Small intestine (tissue), 7 donors: ENCODE measurements at regions not wholly inside any gene's neighbourhood (a gene's known extent, or its start where the extent isn't known, plus 50 kb on each side); places are given as distances from the start of the nearest gene placed in this dataset.

ENCODE experiments used
- DNase-seq, 2 donors: peaks; one replicate each; pipeline versions ENCODE4 v3.0.0 to v3.0.0-alpha.2; 2013
- FAIRE-seq: peaks from 2 replicates; lab custom pipeline; 2012; peaks lifted over from hg19 to GRCh38; lab: Jason Lieb, UNC
- H3K27ac ChIP-seq, 3 donors: one replicate each; pipeline ENCODE4 v1.5.1; 2013; ENCODE audit warnings: low read length in 2 of 3, mild to moderate bottlenecking in 2 of 3, control low read depth in 1 of 3, inconsistent platforms in 1 of 3, low read depth in 1 of 3, moderate library complexity in 1 of 3
- H3K27me3 ChIP-seq, 3 donors: one replicate each; pipeline ENCODE4 v1.6.1; 2013; ENCODE audit warnings: low read length in 3 of 3, inconsistent platforms in 1 of 3; ENCODE audit not compliant: control insufficient read depth in 3 of 3, insufficient read depth in 3 of 3
- H3K36me3 ChIP-seq, 3 donors: one replicate each; pipeline ENCODE4 v1.6.1; 2013; ENCODE audit warnings: low read length in 3 of 3, inconsistent platforms in 1 of 3, low read depth in 1 of 3, mild to moderate bottlenecking in 1 of 3, moderate library complexity in 1 of 3; ENCODE audit not compliant: control insufficient read depth in 3 of 3, insufficient read depth in 2 of 3
- H3K4me1 ChIP-seq, 3 donors: one replicate each; pipeline ENCODE4 v1.6.1; 2013; ENCODE audit warnings: low read length in 2 of 3, inconsistent platforms in 1 of 3, low read depth in 1 of 3, mild to moderate bottlenecking in 1 of 3, moderate library complexity in 1 of 3; ENCODE audit not compliant: control insufficient read depth in 3 of 3, insufficient read depth in 2 of 3
- H3K4me3 ChIP-seq, 3 donors: one replicate each; pipeline ENCODE4 v1.5.1; 2013; ENCODE audit warnings: low read length in 3 of 3, control low read depth in 1 of 3, inconsistent platforms in 1 of 3, low read depth in 1 of 3, mild to moderate bottlenecking in 1 of 3, moderate library complexity in 1 of 3
- H3K9me3 ChIP-seq, 2 donors: one replicate each; pipeline ENCODE4 v1.6.1; 2013; ENCODE audit warnings: low read depth in 1 of 2, low read length in 1 of 2; ENCODE audit not compliant: control insufficient read depth in 2 of 2, insufficient read depth in 1 of 2
- WGBS, 3 donors: extraction: QIAGEN DNeasy Blood & Tissue Kit; methylation state at CpG; one replicate each; pipeline ENCODE4 v1.1.7; 2013; 5-methylcytosine and 5-hydroxymethylcytosine counted together
- donor health status: healthy with polysubstance abuse.
- donor health status: control.
- donor health status: control.
- donor health status: Bipolar disorder and iron deficiency.
- donor health status: healthy.

GRCh38 chr18:61748004-61748403 is 144.8 kb downstream of the RNF152 start:
- no peaks in the 10 kb centered on the region for H3K9me3 ChIP-seq
- peaks cover 0 to 8% (median 0%) of the 10 kb centered on the region in 3 donors for H3K4me1 ChIP-seq
- peak overlapping the region in 1 of 3 donors; percentile 3 for H3K27ac ChIP-seq
- H3K4me3 ChIP-seq = no peak overlapping the region
- FAIRE-seq (no peak), DNase-seq (no peak)
- no peaks in the 10 kb centered on the region for H3K27me3 ChIP-seq
- 74 to 89% (median 78%) methylated on average over 10 of the region's 10 CpGs for WGBS, 3 donors
- no peaks in the 10 kb centered on the region for H3K36me3 ChIP-seq

DNA sequence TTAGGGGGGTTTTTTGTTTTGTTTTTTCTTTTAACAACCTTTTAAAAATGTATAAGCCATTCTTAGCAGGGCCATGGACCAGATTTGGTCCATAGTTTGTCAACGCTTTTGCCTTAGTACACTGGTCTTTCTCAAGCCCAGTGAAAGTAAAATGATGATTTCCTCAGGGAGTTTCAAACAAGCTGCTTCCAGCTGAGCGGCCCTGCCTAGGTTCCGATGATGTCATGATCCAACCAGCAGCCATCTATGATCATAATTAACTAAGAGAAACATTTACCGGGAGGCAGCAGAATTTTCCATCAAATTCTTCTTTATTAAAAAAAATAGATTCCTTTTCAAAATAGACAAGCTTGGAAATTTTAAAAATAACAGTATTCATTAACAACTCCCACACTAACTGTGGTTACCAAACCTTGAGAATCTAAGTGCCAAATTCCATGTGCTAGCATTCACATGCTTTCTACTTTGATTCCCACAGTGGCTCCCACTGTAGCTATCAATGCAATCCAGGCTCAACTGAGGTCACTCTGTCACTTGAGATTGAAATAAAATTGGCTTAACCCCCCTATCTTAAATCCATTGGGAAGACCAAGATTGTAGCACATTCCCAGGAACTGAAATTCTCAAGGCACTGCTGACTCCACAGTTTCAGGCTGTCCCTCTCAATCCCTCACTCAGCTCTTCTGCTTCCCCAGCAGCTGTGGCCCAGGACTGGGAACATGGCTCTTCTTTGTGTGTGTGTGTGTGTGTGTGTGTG is 148.9 kb downstream of the RNF152 start:
- no peaks in the 10 kb centered on the region for H3K27me3 ChIP-seq
- no peak overlapping the region for H3K4me3 ChIP-seq
- DNase-seq (no peak), FAIRE-seq (no peak)
- no peaks in the 10 kb centered on the region for H3K9me3 ChIP-seq
- H3K4me1 ChIP-seq = peaks cover under 1 to 9% (median under 1%) of the 10 kb centered on the region in 3 donors
- 72 to 91% (median 85%) methylated on average over 4 of the region's 4 CpGs for WGBS, 3 donors
- no peaks in the 10 kb centered on the region for H3K36me3 ChIP-seq
- no peak overlapping the region for H3K27ac ChIP-seq

DNA sequence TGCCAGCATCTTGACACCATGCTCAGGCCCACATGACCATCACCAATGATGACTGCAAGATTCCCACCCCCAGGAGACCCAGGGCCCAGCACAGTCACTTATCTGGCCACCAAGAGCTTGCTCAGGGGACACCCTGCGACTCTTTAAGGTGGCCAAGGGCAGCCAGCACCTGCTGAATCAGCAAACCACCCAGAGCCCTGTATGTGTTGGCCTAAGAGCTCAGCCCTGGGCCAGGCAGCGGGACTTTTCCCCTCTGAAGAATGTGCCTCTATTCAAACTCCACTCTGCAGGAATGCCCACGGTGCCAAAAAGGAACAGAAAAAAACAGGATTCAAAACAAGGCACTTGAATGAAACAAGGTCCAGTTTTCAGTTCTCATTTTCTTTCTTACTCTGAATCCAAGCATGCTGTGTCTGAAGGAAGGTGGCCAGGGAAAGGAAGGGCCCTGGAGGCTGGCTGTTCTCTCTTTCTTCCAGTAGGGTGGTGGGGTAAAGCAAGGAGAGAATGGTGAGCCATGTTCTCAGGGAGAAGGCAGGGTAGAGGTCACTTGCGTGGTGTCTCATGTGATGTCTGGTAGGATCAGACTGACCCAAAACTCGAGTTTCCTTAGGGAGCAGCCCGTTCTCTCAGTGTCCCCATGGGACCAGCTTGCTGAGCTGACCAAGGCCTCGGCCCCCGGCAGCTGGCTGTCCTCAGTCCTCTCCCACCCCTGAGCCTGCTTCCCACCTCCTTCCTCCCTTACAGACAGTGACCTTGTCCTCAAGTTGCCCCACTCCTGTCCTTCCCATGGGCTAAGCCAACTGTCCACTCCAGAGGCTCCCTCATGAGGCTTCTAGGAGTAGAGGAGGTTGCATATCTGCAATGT is 150.0 kb downstream of the RNF152 start:
- FAIRE-seq = no peak
- Histone ChIP-seq H3K9me3 (no peaks in the 10 kb centered on the region), H3K27ac (peak overlapping the region in 1 of 3 donors; percentile 8), H3K4me3 (no peak overlapping the region), H3K27me3 (no peaks in the 10 kb centered on the region), H3K36me3 (no peaks in the 10 kb centered on the region), H3K4me1 (peaks cover 2 to 11% (median 4%) of the 10 kb centered on the region in 3 donors)
- DNase-seq = no peak
- 84 to 89% (median 86%) methylated on average over 8 of the region's 8 CpGs for WGBS, 3 donors

DNA sequence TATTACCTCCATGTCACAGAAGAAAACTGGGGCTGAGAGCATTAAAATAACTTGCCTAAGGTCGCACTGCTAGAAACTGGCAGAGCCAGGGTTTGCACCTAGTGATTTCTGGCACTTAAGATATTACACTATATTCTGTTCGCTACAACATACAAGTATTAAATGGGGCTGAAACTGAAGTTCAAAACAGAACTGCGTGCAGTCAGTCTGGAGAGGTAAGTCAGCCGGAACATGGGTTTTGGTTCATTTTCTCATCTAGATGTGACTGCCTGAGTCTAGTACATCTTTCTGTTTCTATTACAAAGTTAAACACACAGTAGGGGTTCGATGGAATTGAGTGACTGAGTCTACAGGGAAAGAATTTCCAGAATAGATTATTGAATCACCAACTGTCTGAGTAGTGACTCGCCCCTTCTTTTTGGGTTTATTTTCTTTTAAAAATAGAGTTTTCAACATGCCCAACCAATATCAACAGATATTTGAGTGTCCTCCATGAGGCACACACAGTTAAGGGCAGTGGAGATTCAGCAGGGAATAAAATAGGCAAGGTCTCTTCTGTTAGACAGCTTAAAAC is 150.8 kb downstream of the RNF152 start:
- DNase-seq (no peak), FAIRE-seq (no peak)
- H3K4me1 ChIP-seq = peaks cover 2 to 13% (median 6%) of the 10 kb centered on the region in 3 donors
- H3K27ac ChIP-seq = peak overlapping the region in 1 of 3 donors; percentile 8
- 55 to 76% (median 74%) methylated on average over 6 of the region's 6 CpGs for WGBS, 3 donors
- no peaks in the 10 kb centered on the region for H3K27me3 ChIP-seq
- H3K4me3 ChIP-seq = no peak overlapping the region
- H3K9me3 ChIP-seq = no peaks in the 10 kb centered on the region
- H3K36me3 ChIP-seq = no peaks in the 10 kb centered on the region

- Histone ChIP-seq H3K27me3 (no peaks in the 10 kb centered on the region), H3K4me1 (peaks cover 13 to 38% (median 15%) of the 10 kb centered on the region in 3 donors), H3K36me3 (no peaks in the 10 kb centered on the region), H3K4me3 (no peak overlapping the region), H3K9me3 (no peaks in the 10 kb centered on the region), H3K27ac (peak overlapping the region in 2 of 3 donors; percentile 44 to 55)
- DNase-seq = peak; percentile 55 to 65
- WGBS, 3 donors = 58 to 60% (median 60%) methylated on average over 3 of the region's 3 CpGs
- no peak for FAIRE-seq
Measured at GRCh38 chr18:61738488-61738887, 154.3 kb downstream of the RNF152 start.

DNA sequence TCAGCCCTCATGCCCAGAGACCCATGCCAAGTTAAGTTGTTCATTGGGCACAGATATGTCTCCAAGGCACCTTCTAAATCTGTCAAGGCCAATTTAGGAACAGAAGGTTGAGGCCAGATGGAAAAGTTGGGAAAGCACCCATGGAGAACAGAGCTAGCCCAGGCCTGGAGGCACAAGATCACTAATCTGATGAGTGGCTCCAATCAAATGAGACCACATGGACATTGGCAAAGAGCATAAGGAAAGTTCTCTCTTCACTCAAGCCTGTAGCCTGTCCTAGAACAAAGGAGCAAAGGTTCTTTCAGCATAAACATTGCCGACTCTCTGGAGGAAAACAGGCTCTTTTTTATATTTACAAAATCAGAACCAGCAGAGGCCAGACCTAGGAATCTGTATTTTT is 154.8 kb downstream of the RNF152 start:
- H3K36me3 ChIP-seq = no peaks in the 10 kb centered on the region
- 15 to 50% (median 42%) methylated on average over 1 of the region's 1 CpG for WGBS, 3 donors
- no peaks in the 10 kb centered on the region for H3K27me3 ChIP-seq
- no peaks in the 10 kb centered on the region for H3K9me3 ChIP-seq
- no peak overlapping the region for H3K4me3 ChIP-seq
- DNase-seq (peak in 1 of 2 donors; percentile 66), FAIRE-seq (no peak)
- peaks cover 15 to 38% (median 18%) of the 10 kb centered on the region in 3 donors for H3K4me1 ChIP-seq
- peak overlapping the region in 1 of 3 donors; percentile 61 for H3K27ac ChIP-seq

- peaks cover 17 to 38% (median 18%) of the 10 kb centered on the region in 3 donors for H3K4me1 ChIP-seq
- FAIRE-seq = no peak
- H3K27me3 ChIP-seq = no peaks in the 10 kb centered on the region
- H3K4me3 ChIP-seq = no peak overlapping the region
- H3K36me3 ChIP-seq = no peaks in the 10 kb centered on the region
- peak; percentile 61 to 82 for DNase-seq
- peak overlapping the region; percentile 26 to 55 (median 27) for H3K27ac ChIP-seq
- 21 to 76% (median 39%) methylated on average over 4 of the region's 4 CpGs for WGBS, 3 donors
- H3K9me3 ChIP-seq = no peaks in the 10 kb centered on the region
Measured at GRCh38 chr18:61736133-61736532, 156.7 kb downstream of the RNF152 start.

- peak; percentile 85 to 98 for DNase-seq
- H3K4me1 ChIP-seq = peaks cover 17 to 38% (median 18%) of the 10 kb centered on the region in 3 donors
- H3K4me3 ChIP-seq = no peak overlapping the region
- 13 to 65% (median 26%) methylated on average over 5 of the region's 5 CpGs for WGBS, 3 donors
- FAIRE-seq = no peak
- no peaks in the 10 kb centered on the region for H3K9me3 ChIP-seq
- H3K27ac ChIP-seq = peak overlapping the region in 2 of 3 donors; percentile 26 to 52
- no peaks in the 10 kb centered on the region for H3K27me3 ChIP-seq
- no peaks in the 10 kb centered on the region for H3K36me3 ChIP-seq
Measured at GRCh38 chr18:61735564-61736102, 157.2 kb downstream of the RNF152 start.
